RWPE2 (cell line): ENCODE measurements at regions not wholly inside any gene's neighbourhood (a gene's known extent, or its start where the extent isn't known, plus 50 kb on each side); places are given as distances from the start of the nearest gene placed in this dataset.

Source experiments
- ATAC-seq: fragments of 200-7000 bp; cut with Tn5 transposase; 3 replicates; pipeline ENCODE4 v1.9.1; 2021; ENCODE audit warnings: low read depth
- DNase-seq: peaks from one replicate; pipeline ENCODE4 v3.0.0-alpha.2; 2020; ENCODE audit warnings: low spot score
- H3K27ac ChIP-seq: fragments of 450-650 bp; 2 replicates; pipeline ENCODE4 v1.5.1; 2017; ENCODE audit warnings: mild to moderate bottlenecking; ENCODE audit not compliant: poor library complexity, severe bottlenecking
- H3K27me3 ChIP-seq: fragments of 250-450 bp; sonication (Bioruptor Pico); 2 replicates; pipeline ENCODE4 v1.5.1; 2021; ENCODE audit warnings: mild to moderate bottlenecking, moderate library complexity; ENCODE audit not compliant: insufficient read depth, poor library complexity, severe bottlenecking
- H3K36me3 ChIP-seq: fragments of 250-450 bp; sonication (Bioruptor Pico); 2 replicates; pipeline ENCODE4 v1.5.1; 2020; ENCODE audit warnings: low read depth, mild to moderate bottlenecking, moderate library complexity
- H3K4me1 ChIP-seq: fragments of 250-450 bp; sonication (Bioruptor Pico); 2 replicates; pipeline ENCODE4 v1.5.1; 2021; ENCODE audit warnings: mild to moderate bottlenecking, moderate library complexity; ENCODE audit not compliant: insufficient read depth, poor library complexity, severe bottlenecking
- H3K4me3 ChIP-seq: fragments of 250-450 bp; sonication (Bioruptor Pico); 2 replicates; pipeline ENCODE4 v1.5.1; 2021; ENCODE audit warnings: mild to moderate bottlenecking, moderate library complexity; ENCODE audit not compliant: severe bottlenecking
- H3K9me3 ChIP-seq: fragments of 250-450 bp; sonication (Bioruptor Pico); 2 replicates; pipeline ENCODE4 v1.5.1; 2021; ENCODE audit warnings: mild to moderate bottlenecking, moderate library complexity; ENCODE audit not compliant: severe bottlenecking
- TF ChIP-seq, protein P1 (sequence below): fragments of 450-650 bp; IDR thresholded peaks from one replicate; pipeline ENCODE4 v1.5.1; 2017; ENCODE audit warnings: mild to moderate bottlenecking, moderate library complexity; ENCODE audit not compliant: poor library complexity, severe bottlenecking

DNA sequence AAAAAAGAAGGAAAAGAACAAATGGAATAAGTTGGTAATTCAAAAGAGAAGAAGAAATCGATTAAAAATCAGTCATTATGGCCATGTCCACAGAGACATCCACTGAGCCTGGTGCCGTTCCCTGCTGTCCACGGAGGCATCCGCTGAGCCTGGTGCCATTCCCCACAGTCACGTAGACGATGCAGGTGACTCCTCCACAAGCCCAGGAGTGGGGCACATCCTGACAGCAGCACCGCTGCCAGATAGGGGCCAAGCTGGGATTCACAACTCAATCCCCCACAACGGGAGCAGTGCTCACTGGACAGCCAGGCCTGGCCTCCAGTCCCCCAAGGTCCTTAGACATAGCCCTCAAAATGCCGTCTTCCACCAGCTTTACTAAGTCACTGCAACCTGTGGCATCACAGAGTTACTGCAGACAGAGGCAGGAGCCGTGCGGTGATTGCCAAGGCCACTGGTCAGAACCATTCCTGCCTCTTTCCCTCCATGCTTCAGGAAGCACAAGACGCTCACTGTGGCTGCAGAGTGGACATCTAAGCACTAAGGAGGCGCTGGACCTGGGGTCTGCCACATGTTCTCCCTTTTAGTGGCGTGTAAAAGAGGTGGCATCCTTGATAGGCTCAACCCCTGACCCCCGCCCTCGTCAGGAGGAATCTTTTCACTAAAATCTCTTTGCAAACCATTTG, 131.5 kb upstream of the SPACA7 start:
- Histone ChIP-seq H3K27ac (no peak overlapping the region), H3K4me1 (no peaks in the 10 kb centered on the region), H3K36me3 (no peaks in the 10 kb centered on the region), H3K4me3 (no peak overlapping the region), H3K27me3 (peaks cover 10% of the 10 kb centered on the region), H3K9me3 (peaks cover 3% of the 10 kb centered on the region)
- DNase-seq = no peak
- TF ChIP-seq, protein P1, sequence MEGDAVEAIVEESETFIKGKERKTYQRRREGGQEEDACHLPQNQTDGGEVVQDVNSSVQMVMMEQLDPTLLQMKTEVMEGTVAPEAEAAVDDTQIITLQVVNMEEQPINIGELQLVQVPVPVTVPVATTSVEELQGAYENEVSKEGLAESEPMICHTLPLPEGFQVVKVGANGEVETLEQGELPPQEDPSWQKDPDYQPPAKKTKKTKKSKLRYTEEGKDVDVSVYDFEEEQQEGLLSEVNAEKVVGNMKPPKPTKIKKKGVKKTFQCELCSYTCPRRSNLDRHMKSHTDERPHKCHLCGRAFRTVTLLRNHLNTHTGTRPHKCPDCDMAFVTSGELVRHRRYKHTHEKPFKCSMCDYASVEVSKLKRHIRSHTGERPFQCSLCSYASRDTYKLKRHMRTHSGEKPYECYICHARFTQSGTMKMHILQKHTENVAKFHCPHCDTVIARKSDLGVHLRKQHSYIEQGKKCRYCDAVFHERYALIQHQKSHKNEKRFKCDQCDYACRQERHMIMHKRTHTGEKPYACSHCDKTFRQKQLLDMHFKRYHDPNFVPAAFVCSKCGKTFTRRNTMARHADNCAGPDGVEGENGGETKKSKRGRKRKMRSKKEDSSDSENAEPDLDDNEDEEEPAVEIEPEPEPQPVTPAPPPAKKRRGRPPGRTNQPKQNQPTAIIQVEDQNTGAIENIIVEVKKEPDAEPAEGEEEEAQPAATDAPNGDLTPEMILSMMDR = no peak
- no peak for ATAC-seq

DNA sequence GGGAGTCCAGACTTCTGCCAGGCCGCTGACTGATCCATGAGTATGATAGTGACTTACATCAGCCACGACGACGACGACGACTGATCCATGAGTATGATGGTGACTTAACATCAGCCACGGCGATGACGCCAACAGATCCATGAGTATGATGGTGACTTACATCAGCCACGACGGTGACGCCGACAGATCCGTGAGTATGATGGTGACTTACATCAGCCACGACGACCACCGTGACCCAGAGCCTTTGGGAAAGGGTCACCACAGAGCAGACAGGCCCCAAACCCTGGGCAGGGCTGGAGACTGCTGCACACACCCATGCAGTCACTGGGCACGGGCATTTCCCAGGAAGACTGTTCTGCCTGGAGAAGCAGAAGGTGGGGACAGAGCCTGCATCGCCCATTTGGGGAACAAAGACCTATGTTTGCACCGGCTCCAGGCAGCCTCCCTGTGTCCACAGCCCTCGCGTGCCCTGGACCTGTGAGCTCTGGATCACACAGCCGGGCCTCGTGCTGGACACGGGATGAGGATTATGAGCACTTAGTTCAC, 130.9 kb upstream of the SPACA7 start:
- Histone ChIP-seq H3K27ac (no peak overlapping the region), H3K36me3 (no peaks in the 10 kb centered on the region), H3K9me3 (peaks cover 3% of the 10 kb centered on the region), H3K4me1 (no peaks in the 10 kb centered on the region), H3K4me3 (no peak overlapping the region), H3K27me3 (peaks cover 10% of the 10 kb centered on the region)
- DNase-seq (no peak), ATAC-seq (no peak)
- TF ChIP-seq, protein P1 = no peak

DNA sequence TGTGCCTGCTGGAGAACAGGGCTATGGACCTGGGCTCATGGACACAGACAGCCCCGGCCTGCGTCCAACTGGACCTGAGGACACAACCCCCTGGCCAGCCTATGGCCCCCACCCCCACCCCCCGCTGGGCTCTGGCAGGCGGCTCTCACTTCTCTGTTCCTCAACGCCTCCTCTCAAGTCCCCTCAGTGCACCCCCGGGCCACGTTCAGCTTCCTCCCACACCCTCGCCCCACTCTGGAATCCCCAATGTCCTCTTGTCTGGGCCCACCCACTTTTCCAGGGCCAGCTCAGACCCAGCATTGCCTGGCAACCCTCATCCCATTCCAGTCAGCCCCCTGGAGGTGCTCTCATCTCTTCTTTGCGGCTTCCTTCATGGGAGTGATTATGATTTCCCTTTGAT, 130.2 kb upstream of the SPACA7 start:
- Histone ChIP-seq H3K4me3 (no peak overlapping the region), H3K4me1 (no peaks in the 10 kb centered on the region), H3K36me3 (no peaks in the 10 kb centered on the region), H3K27me3 (peaks cover 4% of the 10 kb centered on the region), H3K27ac (no peak overlapping the region), H3K9me3 (peaks cover 3% of the 10 kb centered on the region)
- ATAC-seq (no peak), DNase-seq (no peak)
- TF ChIP-seq, protein P1 = no peak

DNA sequence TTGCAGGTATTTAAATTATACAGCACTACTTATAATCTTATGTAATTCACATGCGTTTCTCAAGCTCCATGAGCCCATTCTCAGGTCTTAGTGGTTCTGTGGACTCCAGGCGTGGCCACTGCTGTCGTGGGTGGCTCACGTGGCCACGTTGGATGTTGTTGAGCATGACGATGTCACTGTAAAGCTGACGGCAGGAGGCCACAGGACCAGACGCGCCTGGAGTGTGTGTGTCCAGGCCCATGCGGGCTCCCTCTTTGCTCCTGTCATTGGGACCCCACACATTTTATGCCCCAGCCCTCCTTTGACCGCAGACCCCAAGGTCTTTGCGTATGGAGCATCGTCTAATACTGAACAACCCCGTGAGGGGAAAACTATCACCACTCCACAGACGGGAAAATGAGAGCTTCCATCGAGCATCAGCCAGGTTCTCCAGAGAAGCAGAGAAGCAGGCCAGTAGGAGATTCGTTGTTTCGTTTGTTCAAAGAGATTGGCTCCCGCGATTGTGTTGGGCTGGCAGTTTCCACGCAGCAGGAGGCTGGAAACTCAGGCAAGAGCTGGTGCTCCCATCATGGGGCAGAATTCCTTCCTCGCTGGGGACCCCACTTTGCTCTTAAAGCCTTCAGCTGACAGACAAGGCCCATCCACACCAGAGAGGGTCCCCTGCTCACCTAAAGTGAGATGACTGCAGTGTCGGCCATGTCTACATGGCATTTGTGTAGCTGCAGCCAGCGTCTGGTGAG, 129.3 kb upstream of the SPACA7 start:
- H3K27me3 ChIP-seq = peaks cover 4% of the 10 kb centered on the region
- H3K27ac ChIP-seq = no peak overlapping the region
- no peaks in the 10 kb centered on the region for H3K4me1 ChIP-seq
- DNase-seq (no peak), ATAC-seq (no peak)
- H3K9me3 ChIP-seq = peaks cover 3% of the 10 kb centered on the region
- no peaks in the 10 kb centered on the region for H3K36me3 ChIP-seq
- H3K4me3 ChIP-seq = no peak overlapping the region
- TF ChIP-seq, protein P1 = no peak
